Tibial artery (tissue), 4 donors: ENCODE measurements at regions not wholly inside any gene's neighbourhood (a gene's known extent, or its start where the extent isn't known, plus 50 kb on each side); places are given as distances from the start of the nearest gene placed in this dataset.

Experiments
- DNase-seq, 2 donors: peaks; one replicate each; pipeline ENCODE4 v3.0.0-alpha.2; 2019
- H3K27ac ChIP-seq, 2 donors: fragments of 200-600 bp; sonication (generic) in 1 of 2; 1 replicate in 1 of 2; 2 replicates in 1 of 2; pipeline ENCODE4 v1.5.1; 2018 to 2019; ENCODE audit warnings: mild to moderate bottlenecking in 1 of 2
- H3K27me3 ChIP-seq, 2 donors: fragments of 200-600 bp; sonication (generic) in 1 of 2; one replicate each; pipeline versions ENCODE4 v1.5.1 to v1.6.0; 2016 to 2019
- H3K36me3 ChIP-seq, 3 donors: fragments of 200-600 bp; sonication (generic) in 2 of 3; one replicate each; pipeline ENCODE4 v1.5.1; 2016 to 2019; ENCODE audit warnings: mild to moderate bottlenecking in 2 of 3
- H3K4me1 ChIP-seq, 4 donors: fragments of 200-600 bp; sonication (generic) in 2 of 4; 1 replicate in 3 of 4; 2 replicates in 1 of 4; pipeline ENCODE4 v1.5.1; 2016 to 2019
- H3K4me3 ChIP-seq, 2 donors: fragments of 200-600 bp; sonication (generic) in 1 of 2; 1 replicate in 1 of 2; 2 replicates in 1 of 2; pipeline ENCODE4 v1.5.1; 2018 to 2019; ENCODE audit warnings: mild to moderate bottlenecking in 2 of 2
- H3K9me3 ChIP-seq, 3 donors: fragments of 200-600 bp; sonication (generic) in 1 of 3; one replicate each; pipeline ENCODE4 v1.5.1; 2016 to 2019
- intact Hi-C: fragments of 100-400 bp; cut with DNase I; formaldehyde crosslinking; loops from one replicate; pipeline ENCODE4 v1.15.0; 2023; ENCODE audit warnings: low total_unique reads
- TF ChIP-seq, protein P1 (sequence below), 2 experiments: fragments of 200-600 bp in 1 of 2; fragments of 450-650 bp in 1 of 2; IDR thresholded peaks; one replicate each; pipeline ENCODE4 v1.5.1; 2017 to 2019; ENCODE audit warnings: antibody characterized with exemption in 2 of 2, mild to moderate bottlenecking in 1 of 2, moderate library complexity in 1 of 2

DNA sequence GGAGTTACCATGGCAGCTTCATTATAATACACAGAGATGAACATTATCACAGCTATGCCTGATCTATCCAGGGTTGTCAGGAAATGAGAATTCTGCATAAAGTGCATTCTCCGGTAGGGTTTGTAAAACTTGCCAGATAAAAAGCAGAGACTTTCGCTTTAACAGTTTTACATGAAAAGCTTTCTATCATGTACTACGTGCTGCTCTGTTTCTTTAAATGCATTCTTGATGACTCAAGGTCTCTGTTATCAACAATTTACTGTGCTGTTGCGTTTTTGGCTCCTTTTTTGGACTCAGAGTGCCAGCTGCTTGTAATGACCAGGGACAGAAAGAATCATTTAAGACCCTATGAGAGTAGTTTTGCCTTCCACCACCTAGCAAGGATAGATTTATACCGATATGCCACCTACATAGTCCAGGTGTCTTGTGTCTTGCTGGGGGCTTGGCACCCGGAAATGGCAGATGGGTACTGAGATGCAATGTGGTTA is 371.2 kb downstream of the BTG1 start:
- Histone ChIP-seq H3K4me1 (peaks cover 0 to 28% (median 2%) of the 10 kb centered on the region in 4 donors), H3K27ac (peak overlapping the region in 1 of 2 donors; percentile 38), H3K36me3 (no peaks in the 10 kb centered on the region), H3K27me3 (no peaks in the 10 kb centered on the region), H3K9me3 (no peaks in the 10 kb centered on the region), H3K4me3 (peak overlapping the region; percentile 16 to 20)
- TF ChIP-seq, protein P1, sequence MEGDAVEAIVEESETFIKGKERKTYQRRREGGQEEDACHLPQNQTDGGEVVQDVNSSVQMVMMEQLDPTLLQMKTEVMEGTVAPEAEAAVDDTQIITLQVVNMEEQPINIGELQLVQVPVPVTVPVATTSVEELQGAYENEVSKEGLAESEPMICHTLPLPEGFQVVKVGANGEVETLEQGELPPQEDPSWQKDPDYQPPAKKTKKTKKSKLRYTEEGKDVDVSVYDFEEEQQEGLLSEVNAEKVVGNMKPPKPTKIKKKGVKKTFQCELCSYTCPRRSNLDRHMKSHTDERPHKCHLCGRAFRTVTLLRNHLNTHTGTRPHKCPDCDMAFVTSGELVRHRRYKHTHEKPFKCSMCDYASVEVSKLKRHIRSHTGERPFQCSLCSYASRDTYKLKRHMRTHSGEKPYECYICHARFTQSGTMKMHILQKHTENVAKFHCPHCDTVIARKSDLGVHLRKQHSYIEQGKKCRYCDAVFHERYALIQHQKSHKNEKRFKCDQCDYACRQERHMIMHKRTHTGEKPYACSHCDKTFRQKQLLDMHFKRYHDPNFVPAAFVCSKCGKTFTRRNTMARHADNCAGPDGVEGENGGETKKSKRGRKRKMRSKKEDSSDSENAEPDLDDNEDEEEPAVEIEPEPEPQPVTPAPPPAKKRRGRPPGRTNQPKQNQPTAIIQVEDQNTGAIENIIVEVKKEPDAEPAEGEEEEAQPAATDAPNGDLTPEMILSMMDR (IDR thresholded peaks at IDR 0.05): no peak
- no peak for DNase-seq
- intact Hi-C loops: no loop called here

DNA sequence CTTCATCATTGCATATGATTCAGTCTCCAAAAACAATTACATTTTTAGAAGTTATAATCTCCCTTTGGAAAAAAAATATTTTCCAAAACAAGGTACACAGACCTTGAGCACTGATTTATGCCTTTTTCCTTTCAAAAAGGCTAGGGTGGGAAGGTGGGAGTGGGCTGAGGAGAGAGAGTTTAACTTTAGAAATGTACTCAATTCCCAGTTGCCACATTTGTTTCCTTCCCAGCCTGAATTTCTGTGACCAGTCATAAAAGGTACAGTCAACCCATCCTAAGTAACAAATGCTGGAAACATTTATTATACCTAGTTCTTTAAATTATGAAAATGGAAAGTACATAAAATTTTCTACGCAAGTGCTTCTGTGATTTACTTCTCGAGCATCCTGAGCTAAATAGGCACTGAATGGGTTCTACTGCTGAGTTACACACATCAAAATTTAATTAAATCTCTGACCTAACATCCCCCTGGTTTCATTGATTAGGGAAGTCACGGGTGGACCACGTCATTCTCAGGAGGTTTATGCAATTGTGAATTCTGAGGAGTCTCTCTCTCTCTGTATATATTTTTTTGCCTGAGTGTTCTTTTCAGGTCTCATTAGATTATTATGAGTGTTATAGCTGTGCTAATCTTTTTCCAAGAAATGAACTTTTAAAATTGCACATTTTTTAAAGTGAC is 371.8 kb downstream of the BTG1 start:
- TF ChIP-seq, protein P1 (IDR thresholded peaks at IDR 0.05): no peak
- Histone ChIP-seq H3K27ac (peak overlapping the region in 1 of 2 donors; percentile 38), H3K36me3 (no peaks in the 10 kb centered on the region), H3K4me3 (peak overlapping the region; percentile 16 to 20), H3K27me3 (no peaks in the 10 kb centered on the region), H3K4me1 (peaks cover 0 to 23% (median 2%) of the 10 kb centered on the region in 4 donors), H3K9me3 (no peaks in the 10 kb centered on the region)
- intact Hi-C loops: no loop called here
- no peak for DNase-seq

DNA sequence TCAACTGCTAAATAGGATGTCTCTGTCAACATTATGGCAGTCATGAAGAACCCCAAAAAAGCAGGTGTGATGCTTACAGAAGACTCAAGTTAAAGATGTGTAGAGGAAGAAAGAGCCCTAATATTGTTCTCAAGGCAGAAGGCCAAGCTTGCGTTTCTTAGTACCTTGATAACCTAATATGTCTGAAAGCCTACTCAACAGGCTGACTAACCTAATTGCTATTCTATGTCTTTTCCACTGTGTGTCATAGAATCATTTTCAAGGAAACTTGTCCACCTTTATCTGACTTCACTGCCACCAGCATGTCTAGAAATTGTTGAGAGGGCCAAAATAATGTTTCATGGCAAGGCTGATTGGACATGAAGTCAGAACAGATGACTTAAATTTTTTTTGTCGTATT is 373.2 kb downstream of the BTG1 start:
- Histone ChIP-seq H3K4me3 (no peak overlapping the region), H3K36me3 (no peaks in the 10 kb centered on the region), H3K27ac (no peak overlapping the region), H3K9me3 (no peaks in the 10 kb centered on the region), H3K27me3 (no peaks in the 10 kb centered on the region), H3K4me1 (peaks cover 0 to 16% (median 2%) of the 10 kb centered on the region in 4 donors)
- TF ChIP-seq, protein P1 (IDR thresholded peaks at IDR 0.05): no peak
- intact Hi-C loops: no loop called here
- DNase-seq: no peak

DNA sequence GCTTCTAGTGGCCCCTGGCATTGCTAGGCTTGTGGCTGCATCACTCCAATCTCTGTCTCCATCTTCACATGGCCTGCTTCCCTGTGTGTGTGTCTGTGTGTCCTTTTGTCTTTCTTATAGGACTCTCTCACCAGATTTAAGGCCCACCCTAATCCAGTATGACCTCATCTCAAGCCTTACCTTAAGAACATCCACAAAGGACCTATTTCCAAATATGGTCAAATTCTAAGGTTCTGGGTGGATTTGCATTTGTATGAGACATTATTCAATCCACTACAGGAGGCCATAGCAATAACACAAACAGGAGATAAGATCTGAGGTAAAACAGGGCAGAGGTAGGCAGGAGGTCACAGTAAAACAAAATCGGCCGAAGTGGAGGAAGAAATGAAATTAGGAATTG is 375.9 kb downstream of the BTG1 start:
- Histone ChIP-seq H3K4me3 (no peak overlapping the region), H3K27ac (no peak overlapping the region), H3K4me1 (peaks cover 0 to 15% (median 2%) of the 10 kb centered on the region in 4 donors), H3K36me3 (no peaks in the 10 kb centered on the region), H3K27me3 (no peaks in the 10 kb centered on the region), H3K9me3 (no peaks in the 10 kb centered on the region)
- DNase-seq: no peak
- intact Hi-C loops: no loop called here
- TF ChIP-seq, protein P1 (IDR thresholded peaks at IDR 0.05): no peak

DNA sequence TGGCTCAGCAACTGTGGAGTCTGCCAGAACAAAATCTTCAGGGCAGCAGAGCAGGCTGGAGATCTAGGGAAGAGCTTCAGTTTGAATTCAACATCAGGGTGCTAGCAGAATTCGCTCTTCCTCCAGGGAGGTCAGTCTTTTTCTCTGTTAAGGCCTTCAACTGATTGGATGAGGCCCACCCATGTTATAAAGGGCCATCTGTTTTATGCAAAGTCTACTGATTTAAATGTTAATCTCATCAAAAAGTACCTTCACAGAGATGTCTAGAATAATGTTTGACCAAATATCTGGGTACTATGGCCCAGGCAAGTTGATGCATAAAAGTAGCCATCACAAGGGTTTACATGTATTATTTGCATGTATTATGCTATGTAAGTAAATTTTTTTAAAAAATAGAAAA is 378.4 kb downstream of the BTG1 start:
- Histone ChIP-seq H3K4me1 (peaks cover 0 to 21% (median 0%) of the 10 kb centered on the region in 4 donors), H3K9me3 (no peaks in the 10 kb centered on the region), H3K36me3 (no peaks in the 10 kb centered on the region), H3K27ac (no peak overlapping the region), H3K4me3 (no peak overlapping the region), H3K27me3 (no peaks in the 10 kb centered on the region)
- TF ChIP-seq, protein P1 (IDR thresholded peaks at IDR 0.05): no peak
- intact Hi-C loops: no loop called here
- no peak for DNase-seq
